Caco-2 (cell line): ENCODE measurements at regions not wholly inside any gene's neighbourhood (a gene's known extent, or its start where the extent isn't known, plus 50 kb on each side); places are given as distances from the start of the nearest gene placed in this dataset.

Source experiments
- BruUV-seq: library from RNA; stranded (reverse); fragments of 400-500 nt; replicated peaks from 2 replicates; lab custom pipeline; 2021; lab: Mats Ljungman, UMichigan
- CTCF ChIA-PET: fragments of 300-600 bp; sonication (Branson Sonifier 250); formaldehyde crosslinking; loops from one replicate; lab custom pipeline; 2022; ENCODE audit warnings: antibody characterized with exemption; lab: Charles Lee
- POLR2A ChIA-PET: fragments of 300-600 bp; sonication (Branson Sonifier 250); formaldehyde crosslinking; loops from one replicate; lab custom pipeline; 2022; ENCODE audit warnings: antibody characterized with exemption; lab: Charles Lee
- DNase-seq, 2 experiments: peaks; one replicate each; pipeline versions ENCODE4 v3.0.0 to v3.0.0-alpha.2; 2020 to 2022
- H3K27me3 ChIP-seq: replicated peaks from 2 replicates; pipeline ENCODE4 v1.6.0; 2011; ENCODE audit warnings: low read length; ENCODE audit not compliant: control insufficient read depth, insufficient read depth
- H3K36me3 ChIP-seq: 2 replicates; pipeline ENCODE4 v1.5.1; 2011; ENCODE audit warnings: low read length; ENCODE audit not compliant: control insufficient read depth, insufficient read depth
- H3K4me1 ChIP-seq: fragments of 250-450 bp; sonication (Bioruptor Pico); 2 replicates; pipeline ENCODE4 v1.5.1; 2020; ENCODE audit warnings: mild to moderate bottlenecking
- H3K4me3 ChIP-seq: 2 replicates; pipeline ENCODE4 v1.5.1; 2011; ENCODE audit warnings: low read depth, mild to moderate bottlenecking, control low read depth, low read length
- H3K9me3 ChIP-seq: fragments of 250-450 bp; sonication (Bioruptor Pico); 2 replicates; pipeline ENCODE4 v1.5.1; 2020; ENCODE audit warnings: mild to moderate bottlenecking, moderate library complexity
- H3K27ac Mint-ChIP-seq: one replicate; pipeline ENCODE4 v1.8.0; 2022; ENCODE audit warnings: mixed read lengths; ENCODE audit not compliant: unreplicated experiment
- H3K27me3 Mint-ChIP-seq: one replicate; pipeline ENCODE4 v1.8.0; 2022; ENCODE audit warnings: mixed read lengths; ENCODE audit not compliant: insufficient read depth, unreplicated experiment
- H3K36me3 Mint-ChIP-seq: one replicate; pipeline ENCODE4 v1.8.0; 2022; ENCODE audit warnings: mild to moderate bottlenecking, mixed read lengths; ENCODE audit not compliant: insufficient read depth, unreplicated experiment
- H3K4me1 Mint-ChIP-seq: one replicate; pipeline ENCODE4 v1.8.0; 2022; ENCODE audit warnings: low read depth, mixed read lengths; ENCODE audit not compliant: unreplicated experiment
- H3K4me3 Mint-ChIP-seq: one replicate; pipeline ENCODE4 v1.8.0; 2022; ENCODE audit warnings: mild to moderate bottlenecking, moderate library complexity, mixed read lengths; ENCODE audit not compliant: unreplicated experiment
- H3K9me3 Mint-ChIP-seq: one replicate; pipeline ENCODE4 v1.8.0; 2022; ENCODE audit warnings: mixed read lengths; ENCODE audit not compliant: unreplicated experiment
- intact Hi-C: fragments of 100-400 bp; cut with micrococcal nuclease; formaldehyde crosslinking; loops from one replicate; pipeline ENCODE4 v1.10.0; 2022; ENCODE audit not compliant: unreplicated experiment
- TF ChIP-seq, protein P1 (sequence below), 2 experiments: fragments of 200-600 bp in 1 of 2; IDR thresholded peaks; 1 replicate in 1 of 2; 2 replicates in 1 of 2; pipeline versions ENCODE4 v1.5.1 to v1.8.0; 2011 to 2022; ENCODE audit warnings: antibody characterized with exemption in 1 of 2, control low read depth in 1 of 2, inconsistent platforms in 1 of 2, low read depth in 1 of 2, low read length in 1 of 2, mild to moderate bottlenecking in 1 of 2, moderate library complexity in 1 of 2; ENCODE audit not compliant: insufficient read depth in 1 of 2, severe bottlenecking in 1 of 2, unreplicated experiment in 1 of 2

- Mint-ChIP-seq H3K4me3 (no peak overlapping the region), H3K36me3 (no peaks in the 10 kb centered on the region), H3K27me3 (no peaks in the 10 kb centered on the region), H3K9me3 (no peaks in the 10 kb centered on the region), H3K4me1 (no peaks in the 10 kb centered on the region), H3K27ac (no peak overlapping the region)
- no peak for DNase-seq
- intact Hi-C loops: no loop called here
- no TSS peak for BruUV-seq
- Histone ChIP-seq H3K36me3 (no peaks in the 10 kb centered on the region), H3K27me3 (no peaks in the 10 kb centered on the region), H3K9me3 (no peaks in the 10 kb centered on the region), H3K4me1 (no peaks in the 10 kb centered on the region), H3K4me3 (no peak overlapping the region)
- POLR2A ChIA-PET: no interaction called here
- CTCF ChIA-PET: no interaction called here
- TF ChIP-seq, protein P1, sequence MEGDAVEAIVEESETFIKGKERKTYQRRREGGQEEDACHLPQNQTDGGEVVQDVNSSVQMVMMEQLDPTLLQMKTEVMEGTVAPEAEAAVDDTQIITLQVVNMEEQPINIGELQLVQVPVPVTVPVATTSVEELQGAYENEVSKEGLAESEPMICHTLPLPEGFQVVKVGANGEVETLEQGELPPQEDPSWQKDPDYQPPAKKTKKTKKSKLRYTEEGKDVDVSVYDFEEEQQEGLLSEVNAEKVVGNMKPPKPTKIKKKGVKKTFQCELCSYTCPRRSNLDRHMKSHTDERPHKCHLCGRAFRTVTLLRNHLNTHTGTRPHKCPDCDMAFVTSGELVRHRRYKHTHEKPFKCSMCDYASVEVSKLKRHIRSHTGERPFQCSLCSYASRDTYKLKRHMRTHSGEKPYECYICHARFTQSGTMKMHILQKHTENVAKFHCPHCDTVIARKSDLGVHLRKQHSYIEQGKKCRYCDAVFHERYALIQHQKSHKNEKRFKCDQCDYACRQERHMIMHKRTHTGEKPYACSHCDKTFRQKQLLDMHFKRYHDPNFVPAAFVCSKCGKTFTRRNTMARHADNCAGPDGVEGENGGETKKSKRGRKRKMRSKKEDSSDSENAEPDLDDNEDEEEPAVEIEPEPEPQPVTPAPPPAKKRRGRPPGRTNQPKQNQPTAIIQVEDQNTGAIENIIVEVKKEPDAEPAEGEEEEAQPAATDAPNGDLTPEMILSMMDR (IDR thresholded peaks at IDR 0.05; ENCODE audit: insufficient read depth in 1 of 2, low read depth in 1 of 2, low read length in 1 of 2, severe bottlenecking in 1 of 2, unreplicated experiment in 1 of 2): no peak
Measured at GRCh38 chr2:236704887-236705286, 135.3 kb downstream of the ACKR3 start.

DNA sequence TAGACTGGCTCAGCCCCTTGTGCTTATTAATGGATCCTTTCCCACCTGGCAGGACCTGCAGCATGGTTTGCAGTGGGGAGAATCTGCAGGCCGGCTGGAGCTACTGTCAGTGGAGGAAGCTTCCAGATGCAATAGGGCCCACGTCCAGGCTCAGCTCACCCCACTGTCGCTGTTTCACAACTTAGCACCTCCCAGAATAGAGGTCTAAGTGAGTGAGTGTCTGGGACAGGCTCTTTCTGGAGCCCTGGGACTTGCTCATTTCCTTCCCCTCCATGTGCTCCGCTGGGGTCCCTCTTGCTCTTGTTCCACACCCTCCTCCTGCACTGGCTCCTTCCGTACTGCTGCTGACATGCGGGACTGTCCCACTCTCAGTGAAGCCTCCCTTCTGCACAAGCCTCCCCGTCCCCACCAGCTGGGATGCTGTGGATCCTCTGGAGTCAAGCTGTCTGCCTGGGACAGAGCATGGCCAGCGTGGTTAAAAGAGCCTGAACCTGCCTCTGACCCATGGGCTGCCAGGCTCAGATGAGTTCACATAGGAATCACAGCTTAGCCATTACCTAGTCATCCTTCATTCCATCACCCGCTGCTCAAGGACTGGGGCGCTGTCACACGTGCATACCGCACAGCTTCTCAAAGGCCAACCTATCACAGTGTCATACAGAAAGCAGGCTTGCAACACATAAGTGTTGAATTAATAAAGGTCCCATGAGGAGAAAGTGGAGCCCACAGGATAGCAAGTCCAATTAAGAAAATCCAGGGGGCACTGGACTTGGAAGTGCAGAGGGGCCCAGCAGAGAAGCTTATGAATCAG lies 135.9 kb downstream of the ACKR3 start:
- H3K9me3 Mint-ChIP-seq: no peaks in the 10 kb centered on the region
- no peaks in the 10 kb centered on the region for H3K4me1 Mint-ChIP-seq
- no peak for DNase-seq
- no peaks in the 10 kb centered on the region for H3K9me3 ChIP-seq
- H3K27me3 ChIP-seq: no peaks in the 10 kb centered on the region
- H3K4me1 ChIP-seq: no peaks in the 10 kb centered on the region
- ChIA-PET CTCF (no interaction called here), POLR2A (no interaction called here)
- no peaks in the 10 kb centered on the region for H3K27me3 Mint-ChIP-seq
- H3K27ac Mint-ChIP-seq: no peak overlapping the region
- intact Hi-C loops: no loop called here
- H3K36me3 ChIP-seq: no peaks in the 10 kb centered on the region
- no peaks in the 10 kb centered on the region for H3K36me3 Mint-ChIP-seq
- H3K4me3 ChIP-seq: no peak overlapping the region
- no TSS peak for BruUV-seq
- TF ChIP-seq, protein P1 (IDR thresholded peaks at IDR 0.05; ENCODE audit: insufficient read depth in 1 of 2, low read depth in 1 of 2, low read length in 1 of 2, severe bottlenecking in 1 of 2, unreplicated experiment in 1 of 2): no peak
- H3K4me3 Mint-ChIP-seq: no peak overlapping the region

DNA sequence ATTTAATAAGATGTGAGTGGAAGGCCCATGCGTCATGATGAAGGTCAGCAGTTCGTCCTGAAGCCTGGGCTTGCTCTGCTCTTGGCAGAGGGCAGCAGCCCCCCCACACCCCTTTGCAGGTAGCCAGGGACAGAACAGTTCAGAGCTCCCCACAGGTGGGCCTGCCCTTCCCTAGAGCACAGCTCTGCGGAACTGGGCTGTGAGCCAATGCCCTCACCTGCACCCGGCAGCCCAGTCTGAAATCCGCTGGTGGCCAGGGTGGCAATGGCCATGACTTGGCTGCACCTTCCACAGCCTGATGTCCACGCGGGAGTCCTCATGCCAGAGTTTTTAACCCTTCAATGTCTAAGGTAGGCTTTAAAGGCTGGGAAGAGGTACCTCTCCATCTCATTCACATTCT lies 136.7 kb downstream of the ACKR3 start:
- Mint-ChIP-seq H3K36me3 (no peaks in the 10 kb centered on the region), H3K9me3 (no peaks in the 10 kb centered on the region), H3K27me3 (no peaks in the 10 kb centered on the region), H3K4me1 (no peaks in the 10 kb centered on the region), H3K27ac (no peak overlapping the region), H3K4me3 (no peak overlapping the region)
- H3K27me3 ChIP-seq: no peaks in the 10 kb centered on the region
- no TSS peak for BruUV-seq
- ChIA-PET POLR2A (no interaction called here), CTCF (no interaction called here)
- intact Hi-C loops: no loop called here
- H3K4me1 ChIP-seq: no peaks in the 10 kb centered on the region
- H3K9me3 ChIP-seq: no peaks in the 10 kb centered on the region
- H3K4me3 ChIP-seq: no peak overlapping the region
- DNase-seq: no peak
- TF ChIP-seq, protein P1 (IDR thresholded peaks at IDR 0.05; ENCODE audit: insufficient read depth in 1 of 2, low read depth in 1 of 2, low read length in 1 of 2, severe bottlenecking in 1 of 2, unreplicated experiment in 1 of 2): no peak
- H3K36me3 ChIP-seq: no peaks in the 10 kb centered on the region
